PC-9 (cell line): ENCODE measurements at regions not wholly inside any gene's neighbourhood (a gene's known extent, or its start where the extent isn't known, plus 50 kb on each side); places are given as distances from the start of the nearest gene placed in this dataset.
"Not testable (repeated sequence)": the region's sequence is repeated elsewhere in the genome, so short reads cannot be mapped to it uniquely, and the experiment has no call there.

Experiments used
- BruUV-seq: library from RNA; stranded (reverse); fragments of 400-500 nt; replicated peaks from 2 replicates; lab custom pipeline; 2021; lab: Mats Ljungman, UMichigan
- CTCF ChIA-PET: fragments of 300-600 bp; sonication (Branson Sonifier 250); formaldehyde crosslinking; loops from one replicate; lab custom pipeline; 2022; ENCODE audit warnings: antibody characterized with exemption; lab: Charles Lee
- POLR2A ChIA-PET: fragments of 300-600 bp; sonication (Branson Sonifier 250); formaldehyde crosslinking; loops from one replicate; lab custom pipeline; 2022; ENCODE audit warnings: antibody characterized with exemption; ENCODE audit not compliant: unreplicated experiment; lab: Charles Lee
- DNase-seq, 2 experiments: peaks; one replicate each; pipeline versions ENCODE4 v3.0.0 to v3.0.0-alpha.2; 2015 to 2022; ENCODE audit warnings: mixed read lengths in 1 of 2
- H2AFZ ChIP-seq: fragments of 200-600 bp; sonication (generic); 2 replicates; pipeline ENCODE4 v1.8.1; 2017; ENCODE audit warnings: antibody characterized with exemption
- H3F3A ChIP-seq: fragments of 200-600 bp; sonication (generic); 2 replicates; pipeline ENCODE4 v1.8.1; 2017; ENCODE audit warnings: antibody characterized with exemption, mild to moderate bottlenecking, low read depth; ENCODE audit not compliant: insufficient read depth
- H3K27ac ChIP-seq: fragments of 200-600 bp; sonication (generic); 2 replicates; pipeline ENCODE4 v1.6.1; 2016; ENCODE audit warnings: mixed run types
- H3K27me3 ChIP-seq: fragments of 200-600 bp; sonication (generic); 2 replicates; pipeline ENCODE4 v1.6.1; 2016; ENCODE audit warnings: low read depth, mixed run types; ENCODE audit not compliant: insufficient read depth
- H3K36me3 ChIP-seq: fragments of 200-600 bp; sonication (generic); 2 replicates; pipeline ENCODE4 v1.6.1; 2016; ENCODE audit warnings: low read depth, mixed run types
- H3K4me1 ChIP-seq: fragments of 200-600 bp; sonication (generic); replicated peaks from 2 replicates; pipeline ENCODE4 v1.6.1; 2016; ENCODE audit warnings: mixed run types; ENCODE audit not compliant: insufficient read depth
- H3K4me2 ChIP-seq: fragments of 200-600 bp; sonication (generic); 2 replicates; pipeline ENCODE4 v1.6.1; 2017; ENCODE audit warnings: mixed run types
- H3K4me3 ChIP-seq: fragments of 200-600 bp; sonication (generic); 2 replicates; pipeline ENCODE4 v1.6.1; 2016; ENCODE audit warnings: mixed run types
- H3K79me2 ChIP-seq: fragments of 200-600 bp; sonication (generic); 2 replicates; pipeline ENCODE4 v1.6.1; 2017; ENCODE audit warnings: low read depth, mixed run types
- H3K9me2 ChIP-seq: fragments of 200-600 bp; sonication (generic); 2 replicates; pipeline ENCODE4 v1.8.1; 2017; ENCODE audit warnings: mild to moderate bottlenecking; ENCODE audit not compliant: insufficient read depth
- H3K9me3 ChIP-seq: fragments of 200-600 bp; sonication (generic); 2 replicates; pipeline ENCODE4 v1.8.1; 2016; ENCODE audit warnings: low read depth; ENCODE audit not compliant: insufficient read depth
- H4K20me1 ChIP-seq: fragments of 200-600 bp; sonication (generic); 2 replicates; pipeline ENCODE4 v1.8.1; 2017; ENCODE audit not compliant: insufficient read depth
- EZH2 ChIP-seq: fragments of 200-600 bp; sonication (generic); IDR thresholded peaks from 2 replicates; pipeline ENCODE4 v1.8.0; 2017; ENCODE audit warnings: antibody characterized with exemption, low read depth
- intact Hi-C: fragments of 100-400 bp; cut with micrococcal nuclease; formaldehyde crosslinking; loops from one replicate; pipeline ENCODE4 v1.10.0; 2022; ENCODE audit not compliant: unreplicated experiment
- TF ChIP-seq, protein P1 (sequence below): fragments of 200-600 bp; sonication (generic); conservative IDR thresholded peaks from 2 replicates; pipeline ENCODE4 v1.6.1; 2017; ENCODE audit warnings: mixed run types, antibody characterized with exemption, mild to moderate bottlenecking, moderate library complexity

DNA sequence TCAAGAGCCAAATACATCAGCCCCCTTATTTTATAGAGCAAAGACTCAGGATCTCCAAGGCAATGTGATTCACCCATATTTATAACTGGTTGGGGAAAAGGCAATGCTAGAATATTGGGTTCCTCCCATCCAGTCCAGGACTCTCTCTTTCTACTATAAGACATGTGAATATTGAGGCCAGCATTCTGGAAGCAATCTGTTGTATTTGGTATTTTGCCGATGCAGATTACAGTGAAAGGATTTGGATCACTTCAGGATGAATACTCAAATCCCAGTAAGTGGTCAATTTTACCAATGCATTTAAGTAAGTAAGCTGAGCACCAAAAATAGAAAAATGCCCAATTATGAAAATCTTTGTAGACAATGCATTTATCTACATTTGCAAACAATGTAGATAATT, 1834.7 kb upstream of the PIK3C3 start:
- Histone ChIP-seq H3K4me2 (no peak overlapping the region), H3K79me2 (no peaks in the 10 kb centered on the region), H3F3A (no peaks in the 10 kb centered on the region), H3K27me3 (no peaks in the 10 kb centered on the region), H3K4me3 (no peak overlapping the region), H3K9me2 (no peaks in the 10 kb centered on the region), H3K27ac (no peak overlapping the region), H3K9me3 (no peaks in the 10 kb centered on the region), H2AFZ (no peak overlapping the region), H3K36me3 (no peaks in the 10 kb centered on the region), H3K4me1 (no peaks in the 10 kb centered on the region), H4K20me1 (no peaks in the 10 kb centered on the region)
- intact Hi-C loops, result no loop called here
- DNase-seq, result no peak
- TF ChIP-seq, protein P1, sequence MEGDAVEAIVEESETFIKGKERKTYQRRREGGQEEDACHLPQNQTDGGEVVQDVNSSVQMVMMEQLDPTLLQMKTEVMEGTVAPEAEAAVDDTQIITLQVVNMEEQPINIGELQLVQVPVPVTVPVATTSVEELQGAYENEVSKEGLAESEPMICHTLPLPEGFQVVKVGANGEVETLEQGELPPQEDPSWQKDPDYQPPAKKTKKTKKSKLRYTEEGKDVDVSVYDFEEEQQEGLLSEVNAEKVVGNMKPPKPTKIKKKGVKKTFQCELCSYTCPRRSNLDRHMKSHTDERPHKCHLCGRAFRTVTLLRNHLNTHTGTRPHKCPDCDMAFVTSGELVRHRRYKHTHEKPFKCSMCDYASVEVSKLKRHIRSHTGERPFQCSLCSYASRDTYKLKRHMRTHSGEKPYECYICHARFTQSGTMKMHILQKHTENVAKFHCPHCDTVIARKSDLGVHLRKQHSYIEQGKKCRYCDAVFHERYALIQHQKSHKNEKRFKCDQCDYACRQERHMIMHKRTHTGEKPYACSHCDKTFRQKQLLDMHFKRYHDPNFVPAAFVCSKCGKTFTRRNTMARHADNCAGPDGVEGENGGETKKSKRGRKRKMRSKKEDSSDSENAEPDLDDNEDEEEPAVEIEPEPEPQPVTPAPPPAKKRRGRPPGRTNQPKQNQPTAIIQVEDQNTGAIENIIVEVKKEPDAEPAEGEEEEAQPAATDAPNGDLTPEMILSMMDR, result no peak
- no peak for TF ChIP-seq EZH2
- BruUV-seq, result no TSS peak
- CTCF ChIA-PET, result no interaction called here
- POLR2A ChIA-PET, result no interaction called here

DNA sequence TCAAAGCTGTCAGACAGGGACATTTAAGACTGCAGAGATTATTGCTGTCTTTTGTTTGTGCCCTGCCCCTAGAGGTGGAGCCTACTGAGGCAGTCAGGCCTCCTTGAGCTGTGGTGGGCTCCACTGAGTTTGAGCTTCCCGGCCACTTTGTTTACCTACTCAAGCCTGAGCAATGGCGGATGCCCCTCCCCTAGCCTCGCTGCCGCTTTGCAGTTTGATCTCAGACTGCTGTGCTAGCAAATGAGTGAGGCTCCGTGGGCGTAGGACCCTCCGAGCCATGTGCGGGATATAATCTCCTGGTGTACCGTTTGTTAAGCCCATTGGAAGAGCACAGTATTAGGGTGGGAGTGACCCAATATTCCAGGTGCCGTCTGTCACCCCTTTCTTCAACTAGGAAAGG, 1835.5 kb upstream of the PIK3C3 start:
- H3F3A ChIP-seq, H3K36me3 ChIP-seq, H3K9me2 ChIP-seq, H3K4me3 ChIP-seq, H4K20me1 ChIP-seq, DNase-seq, H2AFZ ChIP-seq, H3K4me2 ChIP-seq, intact Hi-C loops, H3K79me2 ChIP-seq, CTCF ChIA-PET, H3K27me3 ChIP-seq, H3K4me1 ChIP-seq, POLR2A ChIA-PET, H3K9me3 ChIP-seq, BruUV-seq, H3K27ac ChIP-seq: not testable (repeated sequence)

DNA sequence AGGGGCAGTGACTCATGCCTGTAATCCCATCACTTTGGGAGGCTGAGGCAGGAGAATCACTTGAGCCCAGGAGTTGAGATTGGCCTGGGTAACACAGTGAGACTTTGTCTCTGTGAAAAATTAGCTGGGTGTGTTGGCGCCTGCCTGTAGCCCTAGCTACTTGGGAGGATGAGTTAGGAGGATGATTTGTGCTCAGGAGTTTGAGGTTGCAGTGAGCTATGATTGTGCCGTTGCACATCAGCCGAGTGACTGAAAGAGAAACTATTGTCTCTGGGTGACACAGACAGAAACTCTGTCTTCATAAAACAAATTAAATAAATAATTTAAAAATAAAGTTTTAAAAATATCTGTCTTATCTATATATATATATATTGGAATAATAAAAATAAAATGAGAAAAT, 1844.6 kb upstream of the PIK3C3 start:
- Histone ChIP-seq H4K20me1 (no peaks in the 10 kb centered on the region), H3K36me3 (no peaks in the 10 kb centered on the region), H3F3A (no peaks in the 10 kb centered on the region), H3K4me3 (no peak overlapping the region), H3K4me1 (no peaks in the 10 kb centered on the region), H2AFZ (no peak overlapping the region), H3K27ac (no peak overlapping the region), H3K79me2 (no peaks in the 10 kb centered on the region), H3K9me2 (no peaks in the 10 kb centered on the region), H3K9me3 (no peaks in the 10 kb centered on the region), H3K4me2 (no peak overlapping the region), H3K27me3 (no peaks in the 10 kb centered on the region)
- intact Hi-C loops, result no loop called here
- ChIA-PET CTCF (no interaction called here), POLR2A (no interaction called here)
- no peak for TF ChIP-seq EZH2
- TF ChIP-seq, protein P1, result no peak
- DNase-seq, result no peak
- no TSS peak for BruUV-seq

DNA sequence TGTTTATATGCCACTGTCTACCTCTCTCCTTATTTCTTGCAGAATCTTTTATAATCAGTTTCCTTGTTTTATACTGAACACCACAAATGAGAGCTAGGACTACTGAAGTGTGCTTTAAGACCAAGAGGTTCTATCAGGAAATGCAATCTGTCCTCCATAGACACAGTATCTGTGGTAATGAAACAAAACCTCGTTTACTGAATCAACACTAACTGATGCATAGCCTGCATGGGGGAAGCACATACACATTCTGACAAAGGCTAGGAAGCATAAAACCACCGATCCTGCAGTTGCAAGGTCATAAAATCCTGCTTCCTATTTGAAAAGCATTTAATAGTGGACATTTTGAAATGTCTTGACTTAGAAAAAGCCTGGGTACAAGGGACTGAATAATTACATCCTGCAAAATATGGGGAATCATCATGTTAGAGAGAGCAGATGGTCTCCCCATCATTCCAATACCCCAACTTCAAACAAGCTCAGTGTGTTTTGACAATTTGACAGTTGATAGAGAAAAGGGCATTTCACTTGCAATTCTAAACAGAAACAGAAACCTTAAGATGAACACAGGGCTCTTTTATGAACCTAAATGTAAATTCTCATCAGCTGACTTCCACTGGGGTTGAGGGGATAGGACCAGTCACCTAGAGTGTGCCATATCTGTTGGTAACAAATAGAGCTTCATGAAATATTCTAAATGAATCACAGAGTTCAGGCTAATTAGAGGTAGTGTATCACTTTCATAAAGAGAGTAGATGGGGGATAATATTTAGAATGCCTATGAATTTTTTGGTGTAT, 1845.6 kb upstream of the PIK3C3 start:
- intact Hi-C loops, result no loop called here
- Histone ChIP-seq H3K79me2 (no peaks in the 10 kb centered on the region), H3K36me3 (no peaks in the 10 kb centered on the region), H3K9me2 (no peaks in the 10 kb centered on the region), H2AFZ (no peak overlapping the region), H3K27ac (no peak overlapping the region), H3K4me2 (no peak overlapping the region), H3K27me3 (no peaks in the 10 kb centered on the region), H3F3A (no peaks in the 10 kb centered on the region), H3K9me3 (no peaks in the 10 kb centered on the region), H3K4me3 (no peak overlapping the region), H4K20me1 (no peaks in the 10 kb centered on the region), H3K4me1 (no peaks in the 10 kb centered on the region)
- POLR2A ChIA-PET, result no interaction called here
- DNase-seq, result no peak
- no TSS peak for BruUV-seq
- CTCF ChIA-PET, result no interaction called here
- TF ChIP-seq, protein P1, result no peak
- no peak for TF ChIP-seq EZH2
